ENCODE measurements at regions not wholly inside any gene's neighbourhood (a gene's known extent, or its start where the extent isn't known, plus 50 kb on each side); places are given as distances from the start of the nearest gene placed in this dataset.

DNA sequence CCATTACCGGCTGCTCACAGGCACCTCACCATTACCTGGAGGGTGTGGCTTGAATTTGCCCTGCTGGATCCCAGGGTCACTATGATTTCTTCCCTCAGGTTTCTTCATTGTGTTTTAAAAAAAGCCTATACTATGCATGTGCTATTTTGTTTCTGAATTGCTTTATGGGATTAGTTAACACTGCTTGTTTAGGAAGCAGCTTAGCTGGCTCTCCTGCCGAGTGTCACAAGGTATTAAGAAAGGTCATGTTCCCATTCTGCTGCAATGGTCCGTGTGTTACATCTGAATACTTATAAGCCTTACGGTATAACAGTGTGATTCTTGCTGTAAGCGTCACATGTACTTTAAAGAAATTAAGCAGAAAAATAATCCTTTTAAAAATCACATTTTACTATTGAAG, 380.6 kb upstream of the B3GAT1 start:
- no peaks in the 10 kb centered on the region for H3K4me1 ChIP-seq (ENCODE audit: insufficient read depth, low read length)
- H3K36me3 ChIP-seq (ENCODE audit: insufficient read depth, low read length), result no peaks in the 10 kb centered on the region
- no peaks in the 10 kb centered on the region for H3K27me3 ChIP-seq (ENCODE audit: insufficient read depth, low read length)
- no peak for DNase-seq (ENCODE audit: insufficient read length, low spot score, missing footprints)
- H3K79me2 ChIP-seq (ENCODE audit: insufficient read depth, low read length), result no peaks in the 10 kb centered on the region
- no peak overlapping the region for H3K4me3 ChIP-seq (ENCODE audit: insufficient read depth, low read length)
- TF ChIP-seq, protein P1, sequence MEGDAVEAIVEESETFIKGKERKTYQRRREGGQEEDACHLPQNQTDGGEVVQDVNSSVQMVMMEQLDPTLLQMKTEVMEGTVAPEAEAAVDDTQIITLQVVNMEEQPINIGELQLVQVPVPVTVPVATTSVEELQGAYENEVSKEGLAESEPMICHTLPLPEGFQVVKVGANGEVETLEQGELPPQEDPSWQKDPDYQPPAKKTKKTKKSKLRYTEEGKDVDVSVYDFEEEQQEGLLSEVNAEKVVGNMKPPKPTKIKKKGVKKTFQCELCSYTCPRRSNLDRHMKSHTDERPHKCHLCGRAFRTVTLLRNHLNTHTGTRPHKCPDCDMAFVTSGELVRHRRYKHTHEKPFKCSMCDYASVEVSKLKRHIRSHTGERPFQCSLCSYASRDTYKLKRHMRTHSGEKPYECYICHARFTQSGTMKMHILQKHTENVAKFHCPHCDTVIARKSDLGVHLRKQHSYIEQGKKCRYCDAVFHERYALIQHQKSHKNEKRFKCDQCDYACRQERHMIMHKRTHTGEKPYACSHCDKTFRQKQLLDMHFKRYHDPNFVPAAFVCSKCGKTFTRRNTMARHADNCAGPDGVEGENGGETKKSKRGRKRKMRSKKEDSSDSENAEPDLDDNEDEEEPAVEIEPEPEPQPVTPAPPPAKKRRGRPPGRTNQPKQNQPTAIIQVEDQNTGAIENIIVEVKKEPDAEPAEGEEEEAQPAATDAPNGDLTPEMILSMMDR (IDR thresholded peaks at IDR 0.05; ENCODE audit: extremely low read depth, low read depth, low read length), result no peak
- no peak overlapping the region for H2AFZ ChIP-seq (ENCODE audit: low read length)
- no peak overlapping the region for H3K4me2 ChIP-seq (ENCODE audit: insufficient read depth, low read length)
- no peaks in the 10 kb centered on the region for H3K9me3 ChIP-seq (ENCODE audit: low read depth, low read length)
- no peak overlapping the region for H3K27ac ChIP-seq (ENCODE audit: low read depth, low read length)
- no peaks in the 10 kb centered on the region for H4K20me1 ChIP-seq (ENCODE audit: insufficient read depth, low read length)

DNA sequence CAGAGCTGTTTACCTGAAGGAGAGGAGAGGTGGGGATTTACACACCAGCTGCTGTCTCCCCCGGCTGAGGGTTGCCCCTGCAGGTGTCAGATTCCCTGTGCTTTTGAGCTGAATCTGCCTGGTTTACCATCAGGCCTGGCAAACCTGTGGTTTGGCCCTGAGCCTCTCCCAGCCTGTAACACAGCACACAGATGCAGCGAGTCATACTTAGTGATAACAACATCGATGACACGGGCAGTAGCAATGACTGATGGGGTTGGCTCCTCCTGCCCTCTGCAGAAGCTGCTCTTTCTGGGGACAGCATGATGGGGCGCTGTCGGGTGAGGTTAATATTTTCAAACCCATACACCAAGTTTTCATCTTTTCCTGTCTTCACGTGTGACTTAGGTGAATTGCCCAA, 380.0 kb upstream of the B3GAT1 start:
- H3K4me1 ChIP-seq (ENCODE audit: insufficient read depth, low read length), result no peaks in the 10 kb centered on the region
- H3K4me3 ChIP-seq (ENCODE audit: insufficient read depth, low read length), result no peak overlapping the region
- no peak overlapping the region for H3K4me2 ChIP-seq (ENCODE audit: insufficient read depth, low read length)
- DNase-seq (ENCODE audit: insufficient read length, low spot score, missing footprints), result no peak
- no peaks in the 10 kb centered on the region for H3K9me3 ChIP-seq (ENCODE audit: low read depth, low read length)
- no peak overlapping the region for H2AFZ ChIP-seq (ENCODE audit: low read length)
- H3K36me3 ChIP-seq (ENCODE audit: insufficient read depth, low read length), result no peaks in the 10 kb centered on the region
- H3K27me3 ChIP-seq (ENCODE audit: insufficient read depth, low read length), result no peaks in the 10 kb centered on the region
- H3K79me2 ChIP-seq (ENCODE audit: insufficient read depth, low read length), result no peaks in the 10 kb centered on the region
- TF ChIP-seq, protein P1 (IDR thresholded peaks at IDR 0.05; ENCODE audit: extremely low read depth, low read depth, low read length), result no peak
- no peak overlapping the region for H3K27ac ChIP-seq (ENCODE audit: low read depth, low read length)
- H4K20me1 ChIP-seq (ENCODE audit: insufficient read depth, low read length), result no peaks in the 10 kb centered on the region

DNA sequence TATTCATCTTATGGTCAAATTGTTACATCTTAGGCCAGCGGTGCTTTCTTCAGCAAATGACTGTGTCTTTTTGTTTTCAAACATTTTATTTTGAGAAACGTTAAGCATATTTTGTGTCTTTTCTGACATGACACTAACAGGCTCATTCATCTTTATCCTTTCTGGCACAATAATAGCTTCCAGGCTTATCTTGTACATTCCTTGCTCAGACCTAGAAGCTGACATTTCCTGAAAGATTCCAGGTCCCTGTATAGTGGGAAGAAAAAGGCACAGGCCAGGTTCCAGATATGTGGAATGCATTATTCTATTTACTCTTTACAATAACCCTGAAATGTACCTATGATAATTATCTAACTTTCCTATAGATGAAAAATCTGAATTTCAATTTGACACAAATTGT, 379.1 kb upstream of the B3GAT1 start:
- no peak for DNase-seq (ENCODE audit: insufficient read length, low spot score, missing footprints)
- TF ChIP-seq, protein P1 (IDR thresholded peaks at IDR 0.05; ENCODE audit: extremely low read depth, low read depth, low read length), result no peak
- Histone ChIP-seq H3K27ac (ENCODE audit: low read depth, low read length) (no peak overlapping the region), H3K4me2 (ENCODE audit: insufficient read depth, low read length) (no peak overlapping the region), H3K9me3 (ENCODE audit: low read depth, low read length) (no peaks in the 10 kb centered on the region), H3K36me3 (ENCODE audit: insufficient read depth, low read length) (no peaks in the 10 kb centered on the region), H4K20me1 (ENCODE audit: insufficient read depth, low read length) (no peaks in the 10 kb centered on the region), H3K79me2 (ENCODE audit: insufficient read depth, low read length) (no peaks in the 10 kb centered on the region), H3K27me3 (ENCODE audit: insufficient read depth, low read length) (no peaks in the 10 kb centered on the region), H2AFZ (ENCODE audit: low read length) (no peak overlapping the region), H3K4me1 (ENCODE audit: insufficient read depth, low read length) (no peaks in the 10 kb centered on the region), H3K4me3 (ENCODE audit: insufficient read depth, low read length) (no peak overlapping the region)

DNA sequence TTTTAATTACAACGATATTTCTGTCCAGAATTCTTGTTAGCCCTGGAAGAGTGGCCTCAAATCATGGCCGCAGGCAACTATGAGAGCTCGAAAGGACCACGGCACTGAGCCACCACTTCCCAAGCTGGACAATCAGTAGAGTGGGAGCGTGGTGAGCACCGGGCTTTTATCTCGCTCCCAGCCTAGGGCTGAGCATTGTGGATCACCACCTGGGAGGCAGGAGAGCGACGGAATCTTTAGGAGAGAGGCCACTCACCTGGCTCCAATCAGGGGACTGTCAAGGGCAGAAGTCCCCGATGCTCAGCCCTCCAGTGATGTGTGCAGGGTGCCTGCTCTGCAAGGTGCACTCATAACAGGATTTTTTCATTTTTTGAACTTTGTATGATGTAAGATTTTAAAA, 377.1 kb upstream of the B3GAT1 start:
- Histone ChIP-seq H3K27me3 (ENCODE audit: insufficient read depth, low read length) (no peaks in the 10 kb centered on the region), H3K9me3 (ENCODE audit: low read depth, low read length) (no peaks in the 10 kb centered on the region), H3K4me3 (ENCODE audit: insufficient read depth, low read length) (no peak overlapping the region), H4K20me1 (ENCODE audit: insufficient read depth, low read length) (no peaks in the 10 kb centered on the region), H3K4me1 (ENCODE audit: insufficient read depth, low read length) (no peaks in the 10 kb centered on the region), H3K36me3 (ENCODE audit: insufficient read depth, low read length) (no peaks in the 10 kb centered on the region), H3K4me2 (ENCODE audit: insufficient read depth, low read length) (no peak overlapping the region), H2AFZ (ENCODE audit: low read length) (no peak overlapping the region), H3K27ac (ENCODE audit: low read depth, low read length) (no peak overlapping the region), H3K79me2 (ENCODE audit: insufficient read depth, low read length) (no peaks in the 10 kb centered on the region)
- DNase-seq (ENCODE audit: insufficient read length, low spot score, missing footprints), result no peak
- TF ChIP-seq, protein P1 (IDR thresholded peaks at IDR 0.05; ENCODE audit: extremely low read depth, low read depth, low read length), result no peak

Data from osteoblast (primary cell).